DMS153 treated with DMSO at 0.1 percent for 48 hours (cell line): ENCODE measurements at regions not wholly inside any gene's neighbourhood (a gene's known extent, or its start where the extent isn't known, plus 50 kb on each side); places are given as distances from the start of the nearest gene placed in this dataset.
"Not testable (repeated sequence)": the region's sequence is repeated elsewhere in the genome, so short reads cannot be mapped to it uniquely, and the experiment has no call there.

Source experiments
- DNase-seq: peaks from one replicate; lab custom pipeline; 2025; ENCODE audit not compliant: unreplicated experiment; lab: John Stamatoyannopoulos, UW

DNA sequence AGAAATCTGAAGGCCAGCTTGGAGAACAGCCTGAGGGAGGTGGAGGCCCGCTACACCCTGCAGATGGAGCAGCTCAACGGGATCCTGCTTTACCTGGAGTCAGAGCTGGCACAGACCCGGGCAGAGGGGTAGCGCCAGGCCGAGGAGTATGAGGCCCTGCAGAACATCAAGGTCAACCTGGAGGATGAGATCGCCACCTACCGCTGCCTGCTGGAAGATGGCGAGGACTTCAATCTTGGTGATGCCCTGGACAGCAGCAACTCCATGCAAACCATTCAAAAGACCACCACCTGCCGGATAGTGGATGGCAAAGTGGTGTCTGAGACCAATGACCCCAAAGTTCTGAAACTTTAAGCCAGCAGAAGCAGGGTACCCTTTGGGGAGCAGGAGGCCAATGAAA, 318.4 kb downstream of the ZFHX3 start:
- DNase-seq: not testable (repeated sequence)

DNA sequence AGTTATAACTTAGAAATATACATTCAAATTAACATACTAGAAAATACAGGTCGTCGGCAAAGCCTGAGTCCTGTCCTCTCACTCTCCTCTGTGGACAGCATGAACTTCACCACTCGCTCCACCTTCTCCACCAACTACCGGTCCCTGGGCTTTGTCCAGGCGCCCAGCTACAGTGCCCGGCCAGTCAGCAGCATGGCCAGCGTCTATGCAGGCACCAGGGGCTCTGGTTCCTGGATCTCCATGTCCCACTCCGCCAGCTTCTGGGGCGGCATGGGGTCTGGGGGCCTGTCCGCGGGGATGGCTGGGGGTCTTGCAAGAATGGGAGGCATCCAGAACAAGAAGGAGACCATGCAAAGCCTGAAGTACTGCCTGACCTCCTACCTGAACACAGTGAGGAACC, 319.4 kb downstream of the ZFHX3 start:
- DNase-seq: no peak

DNA sequence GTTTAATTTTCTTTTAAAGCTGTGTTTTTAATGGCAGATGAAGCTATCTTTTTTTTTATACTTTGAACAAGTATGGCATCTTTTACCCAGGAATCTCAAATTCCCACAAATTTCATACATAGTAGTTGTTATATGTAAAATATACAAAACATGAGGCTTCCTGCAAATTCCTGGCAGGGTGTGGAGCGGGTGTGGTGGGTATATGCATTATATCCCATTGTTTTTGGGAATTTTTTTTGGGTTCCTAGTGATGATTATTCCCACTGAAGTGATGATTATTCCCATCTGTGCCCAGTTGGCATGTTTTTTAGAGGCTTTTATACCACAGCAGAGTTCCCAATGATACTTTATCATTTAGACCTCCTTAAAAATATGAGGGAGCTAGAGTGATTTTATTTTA, 320.4 kb downstream of the ZFHX3 start:
- DNase-seq: no peak

DNA sequence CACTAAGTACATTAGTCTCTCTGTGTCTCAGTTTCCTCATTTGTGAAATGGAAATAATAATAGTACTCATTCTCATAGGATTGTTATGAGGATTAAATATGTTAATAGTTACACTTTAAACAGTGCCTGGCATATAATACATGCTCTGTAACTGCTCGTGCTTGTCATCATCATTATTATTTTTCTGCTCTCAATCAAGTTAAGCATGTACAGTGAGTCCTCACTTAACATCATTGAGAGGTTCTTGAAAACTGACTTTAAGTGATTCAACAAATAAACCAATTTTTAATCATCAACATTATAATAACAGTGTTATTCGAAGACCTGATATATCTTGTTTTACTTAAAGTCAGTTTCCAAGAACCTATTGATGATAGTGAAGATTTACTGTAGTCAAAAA, 322.3 kb downstream of the ZFHX3 start:
- no peak for DNase-seq

DNA sequence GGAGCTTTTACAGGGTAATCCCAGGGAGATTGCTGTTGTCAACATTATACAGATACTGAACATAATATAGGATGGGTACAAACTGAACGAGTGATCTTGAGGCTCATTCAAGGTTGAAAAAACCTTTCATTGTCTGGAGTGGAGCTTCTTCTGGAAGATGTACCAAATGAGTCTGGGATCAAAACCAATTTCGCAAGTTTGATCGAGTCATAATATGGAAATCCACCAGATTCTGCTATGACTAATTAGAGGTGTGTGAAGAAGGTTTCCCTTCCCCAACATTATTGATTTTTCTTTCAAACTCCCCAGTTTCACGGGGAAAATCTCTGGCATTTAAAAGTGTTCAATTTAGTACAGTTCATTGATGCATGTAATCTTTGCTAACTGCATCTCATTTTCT, 324.1 kb downstream of the ZFHX3 start:
- no peak for DNase-seq

DNA sequence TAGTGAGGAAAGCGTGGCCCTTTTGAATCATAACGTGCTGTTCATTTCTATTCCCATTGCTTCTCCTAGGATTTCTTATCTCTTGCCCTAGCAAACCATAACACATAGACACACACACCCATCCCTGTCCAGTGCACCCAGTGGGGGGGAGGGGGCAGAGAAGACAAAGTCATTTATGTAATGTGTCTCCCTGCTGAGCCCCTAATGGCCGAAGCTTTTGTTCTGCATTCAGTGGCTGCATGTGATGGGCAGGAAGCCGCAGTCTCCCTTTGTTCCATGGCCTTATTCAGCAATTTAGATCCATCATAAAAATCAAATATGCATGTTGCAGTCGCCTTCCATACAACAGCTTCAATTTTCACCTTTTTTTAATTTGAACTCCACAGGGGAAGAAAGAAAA, 325.4 kb downstream of the ZFHX3 start:
- peak; percentile 75 for DNase-seq

DNA sequence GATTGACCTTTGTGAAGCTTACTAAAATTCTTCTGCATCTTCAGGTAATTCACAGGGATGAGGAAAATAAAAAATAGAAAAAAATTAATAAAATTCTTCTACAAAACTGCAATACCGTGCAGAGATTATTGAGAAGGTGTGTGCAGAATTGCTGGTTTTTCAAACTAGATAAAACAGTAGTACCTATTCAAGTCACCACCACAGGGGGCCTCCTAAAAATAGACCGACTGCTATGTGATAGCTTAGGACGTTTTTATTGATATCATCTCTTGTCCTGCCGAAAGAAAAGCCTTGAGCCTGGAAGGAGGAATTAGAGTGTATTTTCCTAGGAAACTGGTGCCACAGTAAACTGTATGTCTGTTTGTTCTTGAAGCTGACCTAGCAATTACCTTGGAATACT, 325.9 kb downstream of the ZFHX3 start:
- DNase-seq: peak; percentile 54

DNA sequence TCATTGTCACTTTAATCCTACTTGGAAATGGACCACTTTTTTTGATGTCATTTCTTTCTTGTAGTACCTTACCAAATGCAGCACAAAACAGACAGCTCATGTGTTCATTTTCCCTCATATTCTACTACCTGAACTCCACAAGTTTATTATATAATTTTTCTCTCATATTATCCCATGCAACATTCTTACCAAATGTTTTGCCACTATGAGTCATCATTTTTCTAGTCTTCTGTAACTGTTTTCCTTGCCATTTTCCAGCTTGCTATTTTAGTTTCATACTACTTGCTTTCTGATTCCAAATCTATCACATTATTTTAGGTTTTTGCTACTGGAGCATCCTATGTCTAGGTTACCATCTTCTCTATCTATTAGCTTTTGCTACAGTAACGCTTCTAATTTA, 332.7 kb downstream of the ZFHX3 start:
- no peak for DNase-seq

DNA sequence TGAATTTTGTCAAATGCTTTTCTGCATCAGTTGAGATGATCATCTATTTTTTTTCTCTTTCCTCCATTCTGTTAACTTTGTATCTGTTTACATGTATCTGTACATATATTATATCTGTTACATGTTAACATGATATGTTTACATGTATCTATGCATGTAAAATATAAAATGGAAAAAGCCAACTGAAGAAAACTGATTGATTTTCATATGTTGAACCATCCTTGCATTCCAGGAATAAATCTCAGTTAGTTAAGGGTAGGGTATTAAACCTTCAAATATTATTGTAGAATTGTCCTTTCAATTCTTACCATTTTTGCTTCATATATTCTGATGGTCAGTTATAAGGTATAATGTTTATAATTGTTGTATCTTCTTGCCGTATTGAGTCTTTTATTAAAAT, 336.1 kb downstream of the ZFHX3 start:
- DNase-seq: no peak

DNA sequence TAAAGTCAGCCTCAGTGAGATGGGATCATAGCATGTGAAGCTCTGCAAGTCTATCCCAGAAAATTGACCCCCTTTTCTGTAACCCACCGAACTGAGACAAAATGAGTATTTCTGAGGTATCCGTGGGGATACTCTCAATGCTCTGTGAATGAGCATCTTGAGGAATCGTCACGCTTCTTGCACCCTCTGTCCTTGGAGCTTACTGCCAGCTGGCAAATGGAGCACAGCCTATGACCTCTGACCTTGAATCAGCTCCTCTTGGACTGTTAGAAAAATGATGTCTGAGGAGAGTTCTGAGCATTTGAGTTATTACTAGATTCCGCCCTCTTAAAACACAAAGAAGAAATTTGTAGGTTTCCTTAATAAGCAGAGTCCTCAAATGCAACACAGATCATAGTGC, 342.1 kb downstream of the ZFHX3 start:
- no peak for DNase-seq

DNA sequence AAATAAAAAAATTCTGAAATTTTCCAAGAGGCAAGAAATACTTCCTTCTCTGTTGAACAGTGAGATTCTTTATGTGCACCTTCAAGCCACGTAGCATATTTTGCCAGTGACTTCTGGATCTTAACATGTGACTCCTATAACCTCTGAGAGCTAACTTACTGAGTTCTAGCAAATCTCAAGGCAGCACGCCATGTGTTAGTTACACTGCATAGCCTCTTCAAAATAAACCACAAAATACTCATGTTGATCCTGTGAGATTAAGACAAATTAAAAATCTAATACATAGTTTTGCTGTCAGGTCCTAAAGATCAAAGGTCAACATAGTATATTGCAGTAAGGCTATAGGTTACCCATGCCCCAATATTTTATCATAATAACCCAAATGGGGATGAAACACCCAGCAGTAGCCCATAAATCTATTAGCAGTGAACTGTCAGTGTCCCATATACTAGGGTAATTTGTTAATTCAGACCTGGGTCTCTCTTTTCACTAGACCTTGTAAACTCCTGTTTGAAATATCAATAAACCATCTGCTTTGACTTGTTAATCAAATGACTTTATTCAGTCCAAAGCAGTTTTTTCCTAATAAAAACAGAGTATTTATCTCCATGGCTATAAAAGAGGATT, 343.1 kb downstream of the ZFHX3 start:
- DNase-seq: no peak

DNA sequence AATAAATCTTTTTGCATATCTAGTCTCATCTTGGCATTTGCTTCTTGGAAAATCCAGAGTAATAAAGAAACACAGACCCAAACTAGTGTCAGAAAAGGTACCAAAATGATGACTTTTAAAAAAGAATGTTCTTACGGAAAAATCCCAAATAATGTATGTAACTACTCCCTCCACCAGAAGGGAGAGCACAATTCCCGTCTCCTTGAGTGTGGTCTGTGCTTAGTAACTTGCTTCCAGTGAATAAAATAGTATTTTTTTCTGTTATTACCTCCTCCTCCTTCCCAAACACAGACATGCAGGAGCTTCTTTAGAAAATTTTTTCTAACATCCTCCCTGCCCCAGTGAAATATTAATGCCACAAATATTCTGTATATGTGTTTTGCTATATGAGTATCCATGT, 358.1 kb downstream of the ZFHX3 start:
- no peak for DNase-seq

DNA sequence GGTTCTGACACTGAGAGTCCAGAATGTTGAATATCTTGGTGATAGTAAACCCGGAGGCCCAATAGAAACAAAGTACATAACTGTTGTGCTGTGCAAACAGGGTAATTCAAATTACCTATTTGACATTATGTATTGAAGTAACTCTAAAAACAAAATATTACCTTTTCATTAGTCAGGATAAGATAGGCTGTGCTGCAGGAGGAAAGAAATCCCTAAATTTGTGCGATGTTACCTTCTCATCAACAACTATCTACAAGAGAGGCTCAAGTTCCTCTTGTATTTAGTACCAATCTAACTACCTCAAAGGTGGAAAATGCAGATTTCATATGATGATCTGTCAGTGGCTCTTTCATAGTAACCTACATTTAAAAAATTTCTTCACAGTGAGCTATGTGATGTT, 367.2 kb downstream of the ZFHX3 start:
- no peak for DNase-seq

DNA sequence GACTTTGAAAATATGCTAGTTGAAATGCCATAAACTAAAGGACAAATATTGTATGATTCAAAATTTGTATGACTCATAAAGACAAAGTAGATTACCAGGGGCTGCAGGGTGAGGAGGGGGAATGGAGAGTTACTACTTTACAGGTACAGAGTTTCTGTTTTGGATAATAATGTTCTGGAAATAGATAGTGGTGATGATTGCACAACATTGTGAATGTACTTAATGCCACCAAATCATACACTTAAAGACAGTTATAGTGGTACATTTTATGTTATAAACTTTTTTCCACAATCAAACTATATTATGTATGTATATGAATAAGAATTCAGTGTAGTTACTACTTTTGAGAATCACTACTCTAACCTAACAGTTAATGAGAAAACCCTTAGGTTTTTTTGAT, 368.1 kb downstream of the ZFHX3 start:
- DNase-seq: no peak

DNA sequence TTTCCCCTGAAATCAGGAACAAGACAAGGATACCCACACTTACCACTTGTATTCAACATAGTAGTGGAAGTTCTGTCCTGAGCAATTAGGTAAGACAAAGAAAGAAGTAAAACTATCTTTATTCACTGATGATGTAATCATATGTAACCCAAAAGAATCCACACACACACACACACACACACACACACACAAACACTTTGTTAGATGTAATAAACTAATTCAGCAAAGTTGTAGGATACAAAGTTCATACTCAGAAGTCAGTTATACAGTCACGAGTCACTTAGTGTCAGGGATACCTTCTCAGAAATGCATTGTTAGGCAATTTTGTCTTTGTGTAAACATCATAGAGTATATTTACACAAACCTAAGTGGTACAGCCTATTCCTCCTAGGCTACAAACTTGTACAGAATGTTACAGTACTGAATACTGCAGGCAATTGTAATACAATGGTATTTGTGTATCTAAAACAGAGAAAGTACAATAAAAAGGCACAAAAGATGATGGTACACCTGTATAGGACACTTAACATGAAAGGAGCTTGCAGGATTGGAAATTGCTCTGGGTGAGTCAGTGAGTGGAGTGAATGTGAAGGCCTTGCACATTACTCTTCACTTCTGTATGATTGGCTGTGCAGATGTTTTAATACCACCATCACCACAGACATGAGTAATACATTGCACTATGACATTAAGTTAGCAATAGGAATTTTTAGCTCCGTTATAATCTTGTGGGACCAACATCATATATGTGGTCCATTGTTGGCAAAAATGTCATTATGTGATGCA, 370.1 kb downstream of the ZFHX3 start:
- no peak for DNase-seq

DNA sequence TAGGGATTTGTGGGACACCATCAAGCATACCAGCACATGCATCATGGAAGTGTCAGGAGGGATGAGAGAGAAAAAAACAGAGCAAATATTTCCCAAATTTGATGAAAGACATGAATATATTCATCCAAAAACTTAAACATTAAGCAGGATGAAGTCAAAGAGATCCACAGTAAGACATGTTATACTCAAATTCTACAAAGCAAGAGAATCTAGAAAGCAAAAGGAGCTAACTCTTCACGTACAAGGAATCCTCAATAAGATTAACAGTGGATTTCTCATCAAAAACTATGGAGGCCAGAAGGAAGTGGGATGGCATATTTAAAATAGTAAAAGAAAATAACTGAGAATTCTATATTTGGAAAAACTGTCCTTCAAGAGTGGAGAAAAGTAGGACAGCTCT, 374.8 kb downstream of the ZFHX3 start:
- DNase-seq: peak; percentile 30

DNA sequence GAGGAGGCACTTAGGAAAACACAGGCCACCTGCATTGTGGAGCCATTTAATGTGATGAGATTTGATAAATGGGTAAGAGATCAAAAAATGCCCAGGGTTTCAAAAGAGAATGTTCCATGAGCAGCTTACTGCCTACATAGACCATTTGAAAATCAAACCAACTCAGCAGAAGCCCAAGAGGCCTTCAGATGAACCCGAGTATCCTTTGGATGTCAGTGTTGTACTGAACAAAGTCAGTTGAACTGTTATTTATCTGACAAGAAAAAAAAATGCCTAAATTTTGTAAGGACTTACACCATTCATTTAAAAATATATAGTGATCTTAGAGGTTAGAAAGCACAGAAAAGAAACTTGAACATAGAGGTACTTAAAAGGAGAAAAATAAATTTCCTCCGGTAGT, 381.7 kb downstream of the ZFHX3 start:
- no peak for DNase-seq

DNA sequence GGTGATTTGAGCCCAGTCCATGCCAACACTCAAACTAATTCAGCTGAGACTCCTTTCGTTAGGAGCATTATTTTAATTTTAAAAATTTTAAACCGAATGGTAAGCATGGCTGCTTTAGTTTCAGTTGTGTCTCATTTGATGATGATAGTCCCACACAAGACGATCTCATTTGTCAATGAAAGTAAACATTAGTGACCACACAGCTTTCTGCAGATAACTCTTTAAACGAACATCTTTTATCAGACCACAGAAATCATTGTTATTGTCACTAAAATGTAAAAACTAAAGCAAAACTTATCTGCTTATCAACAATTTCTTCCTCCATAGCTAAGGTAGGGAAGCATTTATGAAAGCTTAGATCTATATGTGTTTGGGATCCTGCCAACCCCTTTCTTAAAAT, 382.2 kb downstream of the ZFHX3 start:
- DNase-seq: no peak

DNA sequence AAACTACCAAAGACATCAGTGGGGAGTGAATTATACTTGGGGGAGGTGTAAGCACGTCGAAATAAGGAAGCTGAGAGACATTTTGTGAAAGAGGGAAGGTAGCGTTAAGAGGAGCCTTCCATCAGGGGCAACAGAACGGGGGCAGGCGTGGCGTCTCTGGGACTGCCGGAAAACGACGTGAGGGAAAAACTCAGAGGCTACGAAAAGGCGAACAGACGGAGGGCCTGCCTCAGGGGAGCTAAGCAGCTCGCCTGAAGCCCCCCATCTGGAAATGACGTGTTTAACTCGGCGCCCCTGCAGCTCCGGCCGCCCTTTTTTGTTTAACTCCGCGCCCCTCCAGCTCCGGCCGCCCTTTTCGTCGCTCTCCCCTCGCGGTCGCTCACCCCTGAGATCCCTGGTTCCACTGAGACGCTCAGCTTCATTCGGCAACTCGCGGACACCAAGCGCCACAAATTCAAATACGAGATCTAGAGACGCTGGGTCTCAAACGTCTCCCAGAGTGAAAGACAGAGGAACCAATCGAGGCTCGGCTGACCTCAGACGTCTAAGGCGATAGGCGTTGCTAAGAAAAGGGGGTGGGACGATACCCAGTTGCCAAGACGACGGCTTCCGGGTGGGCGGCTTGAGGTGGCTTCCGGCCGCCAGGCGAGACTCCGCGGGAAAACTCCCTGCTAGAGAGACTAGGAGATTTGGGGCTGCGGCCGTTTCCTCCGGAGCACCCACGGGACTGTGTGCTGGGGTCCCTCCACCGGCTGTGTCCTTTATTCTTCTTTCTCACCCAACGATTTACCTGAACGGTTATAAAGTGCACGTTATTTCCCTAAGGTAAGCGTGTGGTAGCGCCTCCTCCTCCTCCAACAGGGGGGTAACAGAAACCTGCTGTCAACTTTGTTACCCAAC, 383.2 kb downstream of the ZFHX3 start:
- peak; percentile 95 for DNase-seq

DNA sequence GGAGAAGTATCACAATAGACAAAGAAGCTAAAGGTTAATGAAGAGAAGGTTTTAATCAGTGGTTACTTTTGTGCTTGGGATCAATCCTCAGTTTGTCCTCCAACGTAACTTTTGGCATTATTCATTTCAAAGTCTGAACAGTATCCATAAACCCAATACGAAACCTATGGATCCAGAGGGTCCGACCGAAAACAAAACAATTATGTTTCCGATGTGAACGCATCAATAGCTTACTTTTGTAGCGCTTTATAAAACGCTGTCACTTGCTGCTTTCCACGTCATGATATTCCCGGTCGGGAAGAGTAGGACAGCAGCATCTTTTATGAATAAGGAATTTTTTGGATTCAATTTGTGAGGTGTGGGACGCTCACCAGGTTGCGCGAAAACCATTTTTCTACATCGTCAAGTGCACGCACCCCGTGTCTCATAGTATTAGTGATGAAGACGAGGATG, 383.8 kb downstream of the ZFHX3 start:
- DNase-seq: no peak

DNA sequence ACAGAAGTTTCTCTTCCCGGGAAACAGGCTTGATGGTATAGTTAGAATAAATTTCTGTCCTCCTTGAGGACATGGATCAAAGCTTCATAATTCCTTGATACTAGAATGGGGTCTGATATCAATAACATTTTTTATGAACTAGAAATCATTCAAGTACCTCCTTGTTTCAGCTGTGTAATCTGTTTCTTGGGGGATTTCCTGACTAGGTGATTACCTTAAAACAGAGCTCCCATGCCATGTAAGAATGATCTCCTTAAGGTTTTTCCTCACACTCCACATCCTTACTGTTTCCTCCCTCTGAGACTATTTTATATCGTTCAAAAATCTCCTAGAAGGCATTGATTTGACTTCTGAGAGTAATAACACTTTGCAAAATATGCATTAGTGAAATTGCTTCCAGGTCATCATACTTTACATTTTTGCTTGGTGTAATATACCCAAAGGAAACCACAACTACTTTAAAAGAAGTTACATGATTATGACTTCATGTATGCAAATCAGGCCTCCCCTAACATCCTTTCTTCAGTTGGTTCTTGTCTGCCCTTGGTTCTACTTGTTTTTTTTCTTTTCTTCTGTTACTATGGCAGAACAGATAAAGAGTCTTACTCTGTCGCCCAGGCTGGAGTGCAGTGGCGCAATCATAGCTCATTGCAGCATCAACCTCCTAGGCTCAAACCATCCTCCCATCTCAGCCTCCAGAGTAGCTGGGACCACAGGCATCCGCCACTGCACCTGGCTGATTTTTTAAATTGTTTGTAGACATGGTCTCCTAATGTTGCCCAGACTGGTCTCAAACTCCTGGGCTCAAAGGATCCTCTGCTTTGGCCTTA, 388.8 kb downstream of the ZFHX3 start:
- no peak for DNase-seq
